Kidney capillary endothelial cell (primary cell): ENCODE measurements at regions not wholly inside any gene's neighbourhood (a gene's known extent, or its start where the extent isn't known, plus 50 kb on each side); places are given as distances from the start of the nearest gene placed in this dataset.

ENCODE experiments used
- DNase-seq: peaks from one replicate; pipeline ENCODE4 v3.0.0-alpha.2; 2018; ENCODE audit warnings: low spot score

- no peak for DNase-seq
These were observed 415.7 kb upstream of the ROBO2 start for GRCh38 chr3:76624164-76624563.

- DNase-seq: no peak
These were observed 412.7 kb upstream of the ROBO2 start for GRCh38 chr3:76627236-76627635.

- DNase-seq: no peak
These were observed 408.6 kb upstream of the ROBO2 start for GRCh38 chr3:76631251-76631650.

- DNase-seq: no peak
These were observed 401.9 kb upstream of the ROBO2 start for GRCh38 chr3:76638006-76638405.

- no peak for DNase-seq
These were observed 396.1 kb upstream of the ROBO2 start for GRCh38 chr3:76643623-76644304.

GRCh38 chr3:76644305-76644675, 395.6 kb upstream of the ROBO2 start:
- no peak for DNase-seq

GRCh38 chr3:76645724-76646123, 394.2 kb upstream of the ROBO2 start:
- DNase-seq: no peak

GRCh38 chr3:76646921-76647562, 392.9 kb upstream of the ROBO2 start:
- no peak for DNase-seq

- DNase-seq: no peak
These were observed 388.1 kb upstream of the ROBO2 start for GRCh38 chr3:76651784-76652183.

- no peak for DNase-seq
These were observed 387.4 kb upstream of the ROBO2 start for GRCh38 chr3:76652524-76652923.

GRCh38 chr3:76653640-76654251, 386.2 kb upstream of the ROBO2 start:
- no peak for DNase-seq

GRCh38 chr3:76656531-76657070, 383.3 kb upstream of the ROBO2 start:
- DNase-seq: no peak

GRCh38 chr3:76657909-76658308, 382.0 kb upstream of the ROBO2 start:
- no peak for DNase-seq

- DNase-seq: no peak
These were observed 378.2 kb upstream of the ROBO2 start for GRCh38 chr3:76661527-76662250.

GRCh38 chr3:76664816-76665215, 375.1 kb upstream of the ROBO2 start:
- DNase-seq: no peak

GRCh38 chr3:76668653-76669052, 371.2 kb upstream of the ROBO2 start:
- no peak for DNase-seq

GRCh38 chr3:76669322-76669721, 370.6 kb upstream of the ROBO2 start:
- no peak for DNase-seq

GRCh38 chr3:76673171-76673570, 366.7 kb upstream of the ROBO2 start:
- no peak for DNase-seq

- no peak for DNase-seq
These were observed 360.4 kb upstream of the ROBO2 start for GRCh38 chr3:76679541-76679940.

- no peak for DNase-seq
These were observed 356.6 kb upstream of the ROBO2 start for GRCh38 chr3:76683256-76683655.

- no peak for DNase-seq
These were observed 355.0 kb upstream of the ROBO2 start for GRCh38 chr3:76684946-76685345.

GRCh38 chr3:76685858-76686257, 354.0 kb upstream of the ROBO2 start:
- DNase-seq: no peak

- no peak for DNase-seq
These were observed 352.9 kb upstream of the ROBO2 start for GRCh38 chr3:76687019-76687418.
